ENCODE measurements at regions not wholly inside any gene's neighbourhood (a gene's known extent, or its start where the extent isn't known, plus 50 kb on each side); places are given as distances from the start of the nearest gene placed in this dataset.
A peak's percentile ranks its signal among the peaks of the same experiment; 100 is the strongest.

DNA sequence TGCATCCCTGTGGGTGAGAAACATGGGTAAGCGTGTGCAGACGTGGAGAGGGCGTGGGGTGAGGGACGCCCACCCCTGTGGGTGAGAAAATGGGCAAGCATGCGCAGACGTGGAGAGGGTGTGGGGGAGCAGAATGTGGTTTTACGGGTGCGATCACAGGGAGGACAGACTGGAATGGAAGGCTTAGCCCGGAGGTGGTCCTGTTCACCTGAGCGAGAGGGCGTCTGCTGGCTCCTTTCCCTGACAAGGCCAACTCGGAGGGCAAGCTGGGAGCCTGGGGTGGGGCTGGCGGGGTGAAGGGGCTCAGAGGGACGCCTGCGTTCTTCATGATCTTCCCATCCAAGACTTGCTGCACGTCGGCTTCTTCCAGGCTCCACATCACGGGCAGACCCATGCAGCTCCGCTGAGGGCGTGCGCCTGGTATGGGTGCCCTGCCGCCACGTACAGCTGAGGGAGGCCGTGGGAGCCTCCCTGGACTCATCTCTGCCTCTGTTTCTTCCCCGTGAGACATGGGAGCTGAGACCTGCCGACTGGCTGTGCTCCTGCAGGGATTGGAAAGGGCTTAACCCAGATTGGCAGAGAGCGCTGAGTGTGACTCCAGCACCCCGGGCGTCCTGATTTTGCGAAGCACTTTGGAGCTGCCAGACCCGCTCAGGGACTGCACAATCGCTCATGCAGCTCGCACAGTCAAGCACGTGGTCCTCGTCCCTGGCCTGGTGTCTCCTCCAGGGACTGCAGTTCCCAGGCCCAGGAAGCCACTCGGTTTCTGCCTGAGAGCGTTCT, 74.3 kb upstream of the SHH start:
- ATAC-seq, result no peak
- no peak for DNase-seq (ENCODE audit: low read depth, low spot score)
- Histone ChIP-seq H3K4me1 (ENCODE audit: control insufficient read depth, insufficient read depth, low read length) (peaks cover 4% of the 10 kb centered on the region; the same call in 1 of the 2 replicates), H3K27me3 (ENCODE audit: control insufficient read depth, insufficient read depth, low read length) (no peaks in the 10 kb centered on the region), H3K9me3 (ENCODE audit: control insufficient read depth, insufficient read depth, low read depth, low read length) (no peaks in the 10 kb centered on the region), H3K4me3 (ENCODE audit: low read depth in 2 of 2, low read length in 2 of 2) (no peak overlapping the region), H3K27ac (ENCODE audit: low read length) (no peak overlapping the region), H3K36me3 (ENCODE audit: control insufficient read depth, insufficient read depth, low read length) (no peaks in the 10 kb centered on the region)
- BruUV-seq (replicated peaks), result no TSS peak
- no peak for TF ChIP-seq SIN3A (IDR thresholded peaks at IDR 0.05; ENCODE audit: borderline replicate concordance, insufficient read depth, low read depth, low read length)
- no peak for TF ChIP-seq TCF7L2 (IDR thresholded peaks at IDR 0.05; ENCODE audit: low read depth, low read length)
- no peak for TF ChIP-seq REST (IDR thresholded peaks at IDR 0.05; ENCODE audit: insufficient read depth in 1 of 2, low read depth in 2 of 2, low read length in 1 of 2)
- TF ChIP-seq POLR2AphosphoS5 (IDR thresholded peaks at IDR 0.05; ENCODE audit: low read depth, low read length), result no peak
- TF ChIP-seq, protein P1, sequence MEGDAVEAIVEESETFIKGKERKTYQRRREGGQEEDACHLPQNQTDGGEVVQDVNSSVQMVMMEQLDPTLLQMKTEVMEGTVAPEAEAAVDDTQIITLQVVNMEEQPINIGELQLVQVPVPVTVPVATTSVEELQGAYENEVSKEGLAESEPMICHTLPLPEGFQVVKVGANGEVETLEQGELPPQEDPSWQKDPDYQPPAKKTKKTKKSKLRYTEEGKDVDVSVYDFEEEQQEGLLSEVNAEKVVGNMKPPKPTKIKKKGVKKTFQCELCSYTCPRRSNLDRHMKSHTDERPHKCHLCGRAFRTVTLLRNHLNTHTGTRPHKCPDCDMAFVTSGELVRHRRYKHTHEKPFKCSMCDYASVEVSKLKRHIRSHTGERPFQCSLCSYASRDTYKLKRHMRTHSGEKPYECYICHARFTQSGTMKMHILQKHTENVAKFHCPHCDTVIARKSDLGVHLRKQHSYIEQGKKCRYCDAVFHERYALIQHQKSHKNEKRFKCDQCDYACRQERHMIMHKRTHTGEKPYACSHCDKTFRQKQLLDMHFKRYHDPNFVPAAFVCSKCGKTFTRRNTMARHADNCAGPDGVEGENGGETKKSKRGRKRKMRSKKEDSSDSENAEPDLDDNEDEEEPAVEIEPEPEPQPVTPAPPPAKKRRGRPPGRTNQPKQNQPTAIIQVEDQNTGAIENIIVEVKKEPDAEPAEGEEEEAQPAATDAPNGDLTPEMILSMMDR (IDR thresholded peaks at IDR 0.05), result no peak
- intact Hi-C loops (cut with micrococcal nuclease; ENCODE audit: unreplicated experiment), result no loop called here
- ChIA-PET POLR2A (no interaction called here), CTCF (no interaction called here)
- in situ Hi-C loops (cut with HindIII; ENCODE audit: low pct_unique_long_range_greater_than_20kb, low sequenced_read_pairs), result no loop called here

DNA sequence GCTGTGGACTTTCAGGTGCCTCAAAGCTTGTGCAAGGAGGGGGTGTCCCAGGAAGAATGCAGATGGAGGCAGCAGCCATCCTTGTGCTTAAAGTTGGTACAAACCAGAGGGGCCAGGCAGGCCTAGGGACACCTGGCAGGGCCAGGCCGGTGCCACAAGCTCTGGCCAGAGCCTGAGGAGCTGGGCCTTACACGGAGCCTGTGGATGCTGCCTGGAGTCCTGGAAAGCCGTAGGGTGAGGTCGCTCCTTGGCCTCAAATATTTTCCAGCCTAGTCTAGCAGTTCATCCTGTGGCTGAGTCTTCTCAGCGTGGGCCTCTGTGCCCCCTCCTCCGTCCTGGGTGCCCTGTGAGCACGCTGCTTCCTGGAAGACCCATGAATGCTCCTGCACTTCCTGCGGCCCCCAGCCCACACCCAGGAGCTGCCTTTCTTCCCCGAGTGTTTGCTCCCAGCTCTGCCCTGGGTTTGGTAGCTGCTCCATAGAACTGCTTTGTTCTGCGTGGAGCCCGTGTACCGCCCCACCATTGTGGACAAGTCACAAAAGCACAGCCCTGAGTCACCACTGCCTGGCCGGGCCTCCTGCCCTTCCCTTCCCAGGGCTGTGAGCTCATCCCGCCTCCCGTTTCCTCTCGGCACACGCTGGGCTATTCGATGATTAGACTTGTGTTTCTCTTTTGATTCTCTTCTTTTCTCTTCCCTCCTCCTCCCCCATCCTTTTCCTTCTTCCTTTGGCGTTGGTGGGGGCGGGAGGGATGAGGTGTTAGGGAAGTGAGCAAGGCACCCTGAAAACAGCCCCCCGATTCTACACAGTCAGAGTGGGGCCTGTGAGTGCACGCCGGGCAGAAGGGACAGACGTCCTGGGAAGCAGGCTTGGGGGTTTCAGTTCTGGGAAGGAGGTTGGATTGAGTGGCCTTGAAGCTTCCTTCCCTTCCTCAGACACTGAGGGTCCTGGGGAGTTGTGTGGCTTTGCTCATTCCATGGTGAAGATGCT, 73.2 kb upstream of the SHH start:
- Histone ChIP-seq H3K4me1 (ENCODE audit: control insufficient read depth, insufficient read depth, low read length) (peaks cover 4% of the 10 kb centered on the region; the same call in 1 of the 2 replicates), H3K27me3 (ENCODE audit: control insufficient read depth, insufficient read depth, low read length) (no peaks in the 10 kb centered on the region), H3K4me3 (ENCODE audit: low read depth in 2 of 2, low read length in 2 of 2) (no peak overlapping the region), H3K27ac (ENCODE audit: low read length) (peak overlapping the region; percentile 29; the same call in 1 of the 2 replicates), H3K36me3 (ENCODE audit: control insufficient read depth, insufficient read depth, low read length) (no peaks in the 10 kb centered on the region), H3K9me3 (ENCODE audit: control insufficient read depth, insufficient read depth, low read depth, low read length) (no peaks in the 10 kb centered on the region)
- intact Hi-C loops (cut with micrococcal nuclease; ENCODE audit: unreplicated experiment), result no loop called here
- ChIA-PET POLR2A (interaction anchor here (0.5 kb wide), 1 partner anchor 55 kb away, joined by 19 read pairs; no protein-coding TSS in a partner anchor), CTCF (no interaction called here)
- peak; percentile 82 for ATAC-seq
- in situ Hi-C loops (cut with HindIII; ENCODE audit: low pct_unique_long_range_greater_than_20kb, low sequenced_read_pairs), result no loop called here
- no TSS peak for BruUV-seq (replicated peaks)
- no peak for TF ChIP-seq SIN3A (IDR thresholded peaks at IDR 0.05; ENCODE audit: borderline replicate concordance, insufficient read depth, low read depth, low read length)
- TF ChIP-seq, protein P1 (IDR thresholded peaks at IDR 0.05), result no peak
- no peak for DNase-seq (ENCODE audit: low read depth, low spot score)

Measured in Panc1 (cell line).